A549 (cell line): ENCODE measurements at regions not wholly inside any gene's neighbourhood (a gene's known extent, or its start where the extent isn't known, plus 50 kb on each side); places are given as distances from the start of the nearest gene placed in this dataset.

Experiments
- MAZ ChIP-seq: fragments of 150-350 bp; IDR thresholded peaks from 2 replicates; pipeline ENCODE4 v1.6.1; 2014; ENCODE audit warnings: antibody characterized with exemption, low read depth, low read length, borderline replicate concordance
- POLR2A ChIP-seq: IDR thresholded peaks from 2 replicates; pipeline ENCODE4 v1.6.1; 2012; ENCODE audit warnings: mild to moderate bottlenecking, low read length
- RCOR1 ChIP-seq: fragments of 150-350 bp; IDR thresholded peaks from 2 replicates; pipeline ENCODE4 v1.6.1; 2014; ENCODE audit warnings: antibody characterized with exemption, low read length, low read depth
- TF ChIP-seq, protein P1 (sequence below): fragments of 200-600 bp; sonication (generic); IDR thresholded peaks from 2 replicates; pipeline ENCODE4 v1.6.1; 2016; ENCODE audit warnings: antibody characterized with exemption, mild to moderate bottlenecking, moderate library complexity

GRCh38 chr18:7394050-7394659, 163.3 kb downstream of the LRRC30 start:
- TF ChIP-seq, protein P1, sequence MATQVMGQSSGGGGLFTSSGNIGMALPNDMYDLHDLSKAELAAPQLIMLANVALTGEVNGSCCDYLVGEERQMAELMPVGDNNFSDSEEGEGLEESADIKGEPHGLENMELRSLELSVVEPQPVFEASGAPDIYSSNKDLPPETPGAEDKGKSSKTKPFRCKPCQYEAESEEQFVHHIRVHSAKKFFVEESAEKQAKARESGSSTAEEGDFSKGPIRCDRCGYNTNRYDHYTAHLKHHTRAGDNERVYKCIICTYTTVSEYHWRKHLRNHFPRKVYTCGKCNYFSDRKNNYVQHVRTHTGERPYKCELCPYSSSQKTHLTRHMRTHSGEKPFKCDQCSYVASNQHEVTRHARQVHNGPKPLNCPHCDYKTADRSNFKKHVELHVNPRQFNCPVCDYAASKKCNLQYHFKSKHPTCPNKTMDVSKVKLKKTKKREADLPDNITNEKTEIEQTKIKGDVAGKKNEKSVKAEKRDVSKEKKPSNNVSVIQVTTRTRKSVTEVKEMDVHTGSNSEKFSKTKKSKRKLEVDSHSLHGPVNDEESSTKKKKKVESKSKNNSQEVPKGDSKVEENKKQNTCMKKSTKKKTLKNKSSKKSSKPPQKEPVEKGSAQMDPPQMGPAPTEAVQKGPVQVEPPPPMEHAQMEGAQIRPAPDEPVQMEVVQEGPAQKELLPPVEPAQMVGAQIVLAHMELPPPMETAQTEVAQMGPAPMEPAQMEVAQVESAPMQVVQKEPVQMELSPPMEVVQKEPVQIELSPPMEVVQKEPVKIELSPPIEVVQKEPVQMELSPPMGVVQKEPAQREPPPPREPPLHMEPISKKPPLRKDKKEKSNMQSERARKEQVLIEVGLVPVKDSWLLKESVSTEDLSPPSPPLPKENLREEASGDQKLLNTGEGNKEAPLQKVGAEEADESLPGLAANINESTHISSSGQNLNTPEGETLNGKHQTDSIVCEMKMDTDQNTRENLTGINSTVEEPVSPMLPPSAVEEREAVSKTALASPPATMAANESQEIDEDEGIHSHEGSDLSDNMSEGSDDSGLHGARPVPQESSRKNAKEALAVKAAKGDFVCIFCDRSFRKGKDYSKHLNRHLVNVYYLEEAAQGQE = no peak
- TF ChIP-seq MAZ (no peak), RCOR1 (no peak), POLR2A (no peak)
